DND-41 (cell line): ENCODE measurements at regions not wholly inside any gene's neighbourhood (a gene's known extent, or its start where the extent isn't known, plus 50 kb on each side); places are given as distances from the start of the nearest gene placed in this dataset.

ENCODE experiments used
- EZH2 ChIP-seq: IDR thresholded peaks from 3 replicates; pipeline ENCODE4 v1.6.1; 2012; ENCODE audit warnings: borderline replicate concordance, low read depth, mild to moderate bottlenecking, moderate library complexity, low read length, inconsistent platforms; ENCODE audit not compliant: severe bottlenecking
- TF ChIP-seq, protein P1 (sequence below): IDR thresholded peaks from 2 replicates; pipeline ENCODE4 v1.5.1; 2012; ENCODE audit warnings: borderline replicate concordance, low read length, moderate library complexity, mild to moderate bottlenecking; ENCODE audit not compliant: poor library complexity, severe bottlenecking; ENCODE audit errors: extremely low read depth

GRCh38 chr1:38360807-38361206 is 314.2 kb upstream of the POU3F1 start:
- TF ChIP-seq, protein P1, sequence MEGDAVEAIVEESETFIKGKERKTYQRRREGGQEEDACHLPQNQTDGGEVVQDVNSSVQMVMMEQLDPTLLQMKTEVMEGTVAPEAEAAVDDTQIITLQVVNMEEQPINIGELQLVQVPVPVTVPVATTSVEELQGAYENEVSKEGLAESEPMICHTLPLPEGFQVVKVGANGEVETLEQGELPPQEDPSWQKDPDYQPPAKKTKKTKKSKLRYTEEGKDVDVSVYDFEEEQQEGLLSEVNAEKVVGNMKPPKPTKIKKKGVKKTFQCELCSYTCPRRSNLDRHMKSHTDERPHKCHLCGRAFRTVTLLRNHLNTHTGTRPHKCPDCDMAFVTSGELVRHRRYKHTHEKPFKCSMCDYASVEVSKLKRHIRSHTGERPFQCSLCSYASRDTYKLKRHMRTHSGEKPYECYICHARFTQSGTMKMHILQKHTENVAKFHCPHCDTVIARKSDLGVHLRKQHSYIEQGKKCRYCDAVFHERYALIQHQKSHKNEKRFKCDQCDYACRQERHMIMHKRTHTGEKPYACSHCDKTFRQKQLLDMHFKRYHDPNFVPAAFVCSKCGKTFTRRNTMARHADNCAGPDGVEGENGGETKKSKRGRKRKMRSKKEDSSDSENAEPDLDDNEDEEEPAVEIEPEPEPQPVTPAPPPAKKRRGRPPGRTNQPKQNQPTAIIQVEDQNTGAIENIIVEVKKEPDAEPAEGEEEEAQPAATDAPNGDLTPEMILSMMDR, result peak; percentile 30
- TF ChIP-seq EZH2, result no peak
